ENCODE measurements at regions not wholly inside any gene's neighbourhood (a gene's known extent, or its start where the extent isn't known, plus 50 kb on each side); places are given as distances from the start of the nearest gene placed in this dataset.

GRCh38 chr3:25086721-25087120 lies 341.3 kb upstream of the RARB start:
- Histone ChIP-seq H4K91ac (ENCODE audit: insufficient read depth, low read depth, low read length) (no peak overlapping the region), H3K14ac (replicated peaks; ENCODE audit: low read depth, low read length) (no peak overlapping the region), H3K9ac (ENCODE audit: low read depth, low read length) (no peak overlapping the region), H3K79me1 (ENCODE audit: low read depth in 1 of 2, low read length in 2 of 2) (no peaks in the 10 kb centered on the region), H2AFZ (replicated peaks; ENCODE audit: low read length, poor library complexity) (no peak overlapping the region), H3K9me3 (ENCODE audit: control insufficient read depth, insufficient read depth, low read length) (no peaks in the 10 kb centered on the region; the same call in 1 of the 2 replicates), H4K5ac (ENCODE audit: low read depth, low read length) (no peak overlapping the region), H3K56ac (ENCODE audit: extremely low read depth, insufficient read depth, low read length) (no peak overlapping the region), H3K27me3 (ENCODE audit: control insufficient read depth, insufficient read depth, low read length) (no peaks in the 10 kb centered on the region), H3K4me3 (ENCODE audit: insufficient read depth, low read depth, low read length) (no peak overlapping the region), H3K23ac (ENCODE audit: low read depth, low read length) (no peak overlapping the region), H3K36me3 (ENCODE audit: control insufficient read depth, insufficient read depth, low read length) (no peaks in the 10 kb centered on the region), H2BK120ac (ENCODE audit: low read depth, low read length) (no peak overlapping the region), H2BK20ac (ENCODE audit: low read depth, low read length) (no peak overlapping the region), H3K4ac (ENCODE audit: low read depth, low read length) (no peak overlapping the region), H2BK15ac (ENCODE audit: low read depth, low read length) (no peak overlapping the region), H2AK9ac (replicated peaks; ENCODE audit: low read depth, low read length, poor library complexity) (no peak overlapping the region), H3K9me1 (ENCODE audit: insufficient read depth, low read length) (no peaks in the 10 kb centered on the region), H3K27ac (ENCODE audit: insufficient read depth, low read length) (no peak overlapping the region), H3K4me2 (ENCODE audit: low read depth, low read length) (no peak overlapping the region), H2BK5ac (ENCODE audit: low read depth, low read length, poor library complexity, severe bottlenecking) (no peak overlapping the region), H4K20me1 (ENCODE audit: insufficient read depth, low read length) (no peaks in the 10 kb centered on the region), H3K4me1 (ENCODE audit: control insufficient read depth, insufficient read depth, low read length) (no peaks in the 10 kb centered on the region), H2AK5ac (ENCODE audit: low read depth, low read length) (no peak overlapping the region), H4K8ac (ENCODE audit: low read depth in 2 of 2, low read length in 2 of 2) (no peak overlapping the region), H3K18ac (ENCODE audit: low read depth, low read length) (no peak overlapping the region)
- CTCF ChIA-PET, result no interaction called here
- in situ Hi-C loops (cut with MboI; ENCODE audit: low sequenced_read_pairs), result no loop called here
- no TSS peak for BruUV-seq (replicated peaks)
- ATAC-seq (ENCODE audit: low read depth), result no peak
- POLR2A ChIA-PET (ENCODE audit: unreplicated experiment), result no interaction called here
- intact Hi-C loops (cut with micrococcal nuclease), result no loop called here
- no peak for TF ChIP-seq BHLHE40 (IDR thresholded peaks at IDR 0.05; ENCODE audit: low read depth, low read length)
- no peak for TF ChIP-seq CEBPB (IDR thresholded peaks at IDR 0.05; ENCODE audit: low read depth, low read length)
- no peak for TF ChIP-seq NFE2L2 (IDR thresholded peaks at IDR 0.05; ENCODE audit: low read depth, low read length)
- TF ChIP-seq RCOR1 (IDR thresholded peaks at IDR 0.05; ENCODE audit: insufficient replicate concordance, low read length), result no peak
- TF ChIP-seq ELK1 (IDR thresholded peaks at IDR 0.05; ENCODE audit: borderline replicate concordance, low read depth, low read length), result no peak
- TF ChIP-seq RAD21 (IDR thresholded peaks at IDR 0.05; ENCODE audit: low read length), result no peak
- TF ChIP-seq MAZ (IDR thresholded peaks at IDR 0.05; ENCODE audit: borderline replicate concordance, low read depth, low read length), result no peak
- no peak for TF ChIP-seq MAFK (IDR thresholded peaks at IDR 0.05; ENCODE audit: low read depth, low read length)
- no peak for TF ChIP-seq FOS (IDR thresholded peaks at IDR 0.05; ENCODE audit: low read depth, low read length)
- TF ChIP-seq MXI1 (IDR thresholded peaks at IDR 0.05; ENCODE audit: borderline replicate concordance, low read depth, low read length), result no peak
- no peak for TF ChIP-seq RFX5 (IDR thresholded peaks at IDR 0.05; ENCODE audit: low read depth, low read length)
- no peak for TF ChIP-seq CTCF (conservative IDR thresholded peaks at IDR 0.05; ENCODE audit: low read depth, low read length)
- TF ChIP-seq CHD1 (IDR thresholded peaks at IDR 0.05; ENCODE audit: low read depth, low read length), result no peak
- TF ChIP-seq POLR2A (IDR thresholded peaks at IDR 0.05; ENCODE audit: low read depth, low read length), result no peak
- TF ChIP-seq SMC3 (IDR thresholded peaks at IDR 0.05; ENCODE audit: low read depth, low read length), result no peak
- no peak for TF ChIP-seq USF2 (IDR thresholded peaks at IDR 0.05; ENCODE audit: low read depth, low read length)
- no CpG with 5 or more reads among the region's 3 CpGs for WGBS, 2 experiments (ENCODE audit: extremely low coverage in 2 of 2, insufficient read length in 1 of 2)
- DNase-seq, result no peak
- dilution Hi-C loops (cut with HindIII; ENCODE audit: low sequenced_read_pairs, unreplicated experiment), result no loop called here
